Upper lobe of left lung (tissue), 6 donors: ENCODE measurements at regions not wholly inside any gene's neighbourhood (a gene's known extent, or its start where the extent isn't known, plus 50 kb on each side); places are given as distances from the start of the nearest gene placed in this dataset.

ENCODE experiments used
- ATAC-seq, 2 donors: fragments of 200-7000 bp; cut with Tn5 transposase; one replicate each; pipeline ENCODE4 v1.9.1; 2022; ENCODE audit warnings: mild to moderate bottlenecking in 2 of 2, moderate library complexity in 2 of 2; ENCODE audit not compliant: low FRiP score in 2 of 2
- DNase-seq, 2 donors: peaks; one replicate each; pipeline ENCODE4 v3.0.0-alpha.2; 2019 to 2020
- H3K27ac ChIP-seq, 4 donors: fragments of 200-600 bp; sonication (generic); one replicate each; pipeline ENCODE4 v1.5.1; 2016 to 2019
- H3K27me3 ChIP-seq, 4 donors: fragments of 200-600 bp; sonication (generic); one replicate each; pipeline ENCODE4 v1.5.1; 2017 to 2019
- H3K36me3 ChIP-seq, 4 donors: fragments of 200-600 bp; sonication (generic); one replicate each; pipeline ENCODE4 v1.5.1; 2016 to 2019
- H3K4me1 ChIP-seq, 4 donors: fragments of 200-600 bp; sonication (generic); one replicate each; pipeline ENCODE4 v1.5.1; 2018 to 2019
- H3K4me3 ChIP-seq, 4 donors: fragments of 200-600 bp; sonication (generic); one replicate each; pipeline ENCODE4 v1.5.1; 2017 to 2019; ENCODE audit warnings: mild to moderate bottlenecking in 2 of 4, moderate library complexity in 1 of 4
- H3K9me3 ChIP-seq, 4 donors: fragments of 200-600 bp; sonication (generic); one replicate each; pipeline ENCODE4 v1.5.1; 2018 to 2019
- CTCF ChIP-seq, 6 experiments: fragments of 450-650 bp in 4 of 6; fragments of 200-600 bp in 2 of 6; sonication (generic) in 2 of 6; IDR thresholded peaks; one replicate each; pipeline ENCODE4 v1.5.1; 2016 to 2019; ENCODE audit warnings: antibody characterized with exemption in 6 of 6
- EP300 ChIP-seq, 4 donors: sonication (generic); formaldehyde crosslinking; IDR thresholded peaks; one replicate each; pipeline ENCODE4 v1.5.1; 2017; ENCODE audit warnings: antibody characterized with exemption in 4 of 4, control low read depth in 2 of 4
- POLR2A ChIP-seq, 4 donors: fragments of 450-650 bp; IDR thresholded peaks; one replicate each; pipeline ENCODE4 v1.5.1; 2016 to 2017; ENCODE audit warnings: antibody characterized with exemption in 4 of 4, mild to moderate bottlenecking in 2 of 4
- POLR2AphosphoS5 ChIP-seq, 2 donors: sonication (generic); formaldehyde crosslinking; IDR thresholded peaks; one replicate each; pipeline ENCODE4 v1.5.1; 2017; ENCODE audit warnings: antibody characterized with exemption in 2 of 2
- WGBS, 2 donors: methylation state at CpG; one replicate each; pipeline ENCODE4 v1.1.5; 2017 to 2018; 5-methylcytosine and 5-hydroxymethylcytosine counted together
- donor health status: DM: no; HTN: no; CAD: no; lungs with moderate emphysema.
- donor health status: DM: no; HTN: yes; CAD: no; lungs with severe emphysema.

GRCh38 chr5:74116984-74117383, 491.0 kb downstream of the ARHGEF28 start:
- no peak for DNase-seq
- no peak for ATAC-seq
- no peak overlapping the region for H3K4me3 ChIP-seq
- TF ChIP-seq CTCF (IDR thresholded peaks at IDR 0.05) (no peak), POLR2AphosphoS5 (IDR thresholded peaks at IDR 0.05) (no peak), EP300 (IDR thresholded peaks at IDR 0.05) (no peak), POLR2A (IDR thresholded peaks at IDR 0.05) (no peak)
- 63 to 70% methylated on average over 3 of the region's 3 CpGs for WGBS, 2 donors
- H3K4me1 ChIP-seq: no peaks in the 10 kb centered on the region
- no peaks in the 10 kb centered on the region for H3K9me3 ChIP-seq
- no peaks in the 10 kb centered on the region for H3K36me3 ChIP-seq
- H3K27ac ChIP-seq: no peak overlapping the region
- no peaks in the 10 kb centered on the region for H3K27me3 ChIP-seq

- no peaks in the 10 kb centered on the region for H3K27me3 ChIP-seq
- TF ChIP-seq POLR2AphosphoS5 (IDR thresholded peaks at IDR 0.05) (no peak), EP300 (IDR thresholded peaks at IDR 0.05) (no peak), POLR2A (IDR thresholded peaks at IDR 0.05) (no peak), CTCF (IDR thresholded peaks at IDR 0.05) (no peak)
- ATAC-seq (no peak), DNase-seq (no peak)
- H3K4me3 ChIP-seq: no peak overlapping the region
- WGBS, 2 donors: 92 to 100% methylated on average over 1 of the region's 1 CpG
- H3K4me1 ChIP-seq: no peaks in the 10 kb centered on the region
- no peak overlapping the region for H3K27ac ChIP-seq
- no peaks in the 10 kb centered on the region for H3K9me3 ChIP-seq
- no peaks in the 10 kb centered on the region for H3K36me3 ChIP-seq
Measured at GRCh38 chr5:74116266-74116665, 490.3 kb downstream of the ARHGEF28 start.

GRCh38 chr5:74113927-74114326, 487.9 kb downstream of the ARHGEF28 start:
- Histone ChIP-seq H3K36me3 (no peaks in the 10 kb centered on the region), H3K27me3 (no peaks in the 10 kb centered on the region), H3K9me3 (no peaks in the 10 kb centered on the region), H3K4me3 (no peak overlapping the region), H3K27ac (no peak overlapping the region), H3K4me1 (no peaks in the 10 kb centered on the region)
- DNase-seq: no peak
- WGBS, 2 donors: 82 to 96% methylated on average over 2 of the region's 2 CpGs
- no peak for ATAC-seq
- TF ChIP-seq CTCF (IDR thresholded peaks at IDR 0.05): no peak
- no peak for TF ChIP-seq POLR2A (IDR thresholded peaks at IDR 0.05)
- no peak for TF ChIP-seq EP300 (IDR thresholded peaks at IDR 0.05)
- TF ChIP-seq POLR2AphosphoS5 (IDR thresholded peaks at IDR 0.05): no peak

- 77 to 90% methylated on average over 1 of the region's 1 CpG for WGBS, 2 donors
Measured at GRCh38 chr5:74113196-74113540, 487.2 kb downstream of the ARHGEF28 start.

More at GRCh38 chr5:74113196-74113540, 487.2 kb downstream of the ARHGEF28 start:
- TF ChIP-seq POLR2A (IDR thresholded peaks at IDR 0.05): no peak
- no peak for TF ChIP-seq CTCF (IDR thresholded peaks at IDR 0.05)
- no peak for TF ChIP-seq POLR2AphosphoS5 (IDR thresholded peaks at IDR 0.05)
- no peak for TF ChIP-seq EP300 (IDR thresholded peaks at IDR 0.05)
- H3K4me1 ChIP-seq: no peaks in the 10 kb centered on the region
- H3K4me3 ChIP-seq: no peak overlapping the region
- H3K36me3 ChIP-seq: no peaks in the 10 kb centered on the region
- no peak for DNase-seq
- no peaks in the 10 kb centered on the region for H3K9me3 ChIP-seq
- no peaks in the 10 kb centered on the region for H3K27me3 ChIP-seq
- H3K27ac ChIP-seq: no peak overlapping the region
- ATAC-seq: no peak
